ENCODE measurements at regions not wholly inside any gene's neighbourhood (a gene's known extent, or its start where the extent isn't known, plus 50 kb on each side); places are given as distances from the start of the nearest gene placed in this dataset.

GRCh38 chr5:157923765-157924164 lies 64.8 kb upstream of the CLINT1 start:
- DNase-seq = no peak

GRCh38 chr5:157922026-157922425 lies 63.1 kb upstream of the CLINT1 start:
- no peak for DNase-seq

GRCh38 chr5:157920828-157921170 lies 61.9 kb upstream of the CLINT1 start:
- DNase-seq = no peak

- peak; percentile 6 for DNase-seq
Measured at GRCh38 chr5:157918811-157919742, 60.1 kb upstream of the CLINT1 start.

GRCh38 chr5:157917899-157918809 lies 59.2 kb upstream of the CLINT1 start:
- peak; percentile 85 for DNase-seq

- DNase-seq = no peak
Measured at GRCh38 chr5:157917491-157917890, 58.5 kb upstream of the CLINT1 start.

- peak; percentile 24 for DNase-seq
Measured at GRCh38 chr5:157915638-157916037, 56.7 kb upstream of the CLINT1 start.

GRCh38 chr5:157914151-157914788 lies 55.3 kb upstream of the CLINT1 start:
- DNase-seq = no peak

GRCh38 chr5:157913575-157913974 lies 54.6 kb upstream of the CLINT1 start:
- DNase-seq = no peak

- no peak for DNase-seq
Measured at GRCh38 chr5:157912621-157913325, 53.8 kb upstream of the CLINT1 start.

GRCh38 chr5:157911568-157911967 lies 52.6 kb upstream of the CLINT1 start:
- DNase-seq = no peak
